GM12864 (cell line): ENCODE measurements at regions not wholly inside any gene's neighbourhood (a gene's known extent, or its start where the extent isn't known, plus 50 kb on each side); places are given as distances from the start of the nearest gene placed in this dataset.
"Not testable (repeated sequence)": the region's sequence is repeated elsewhere in the genome, so short reads cannot be mapped to it uniquely, and the experiment has no call there.

Experiments used
- DNase-seq: peaks from one replicate; pipeline ENCODE4 v3.0.0-alpha.2; 2011; ENCODE audit warnings: low read depth
- H3K4me3 ChIP-seq: 2 replicates; pipeline ENCODE4 v1.5.1; 2011; ENCODE audit warnings: mild to moderate bottlenecking, low read depth, low read length, control low read depth
- TF ChIP-seq, protein P1 (sequence below): IDR thresholded peaks from 2 replicates; pipeline ENCODE4 v1.5.1; 2011; ENCODE audit warnings: low read depth, mild to moderate bottlenecking, moderate library complexity, low read length, control low read depth, inconsistent platforms; ENCODE audit errors: missing control alignments

DNA sequence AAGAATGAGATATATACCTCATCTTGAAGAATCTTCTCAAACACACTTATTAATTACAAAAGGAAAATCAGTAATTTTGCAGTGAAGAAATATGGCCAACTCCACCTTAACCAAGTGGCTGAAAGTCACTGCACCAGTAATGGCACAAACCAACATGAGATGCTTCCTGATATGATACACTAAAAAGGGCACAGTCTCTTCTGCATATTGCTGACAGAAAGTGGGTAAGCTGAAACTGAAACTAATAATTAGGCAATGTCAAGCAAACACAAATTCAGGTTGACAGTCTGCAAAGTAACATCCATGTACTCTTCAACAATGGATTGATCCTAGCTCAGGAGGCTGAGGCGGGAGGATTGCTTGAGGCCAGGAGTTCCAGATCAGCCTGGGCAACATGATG lies 56.1 kb downstream of the ZNF22 start:
- H3K4me3 ChIP-seq, DNase-seq: not testable (repeated sequence)

DNA sequence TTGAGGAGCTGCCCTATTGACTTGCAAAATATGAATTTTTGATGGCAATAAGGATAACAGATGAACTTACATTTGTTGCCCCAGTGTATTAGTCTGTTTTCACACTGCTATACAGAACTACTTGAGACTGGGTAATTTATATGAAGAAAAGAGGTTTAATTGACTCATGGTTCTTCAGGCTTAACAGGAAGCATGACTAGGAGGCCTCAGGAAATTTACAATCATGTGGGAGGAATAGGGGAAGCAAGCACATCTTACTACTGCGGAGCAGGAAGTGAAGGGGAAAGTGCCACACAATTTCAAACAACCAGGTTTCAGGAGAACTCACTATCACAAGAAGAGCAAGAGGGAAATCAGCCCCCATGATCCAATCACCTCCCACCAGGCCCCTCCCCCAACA lies 57.9 kb downstream of the ZNF22 start:
- no peak overlapping the region for H3K4me3 ChIP-seq
- TF ChIP-seq, protein P1, sequence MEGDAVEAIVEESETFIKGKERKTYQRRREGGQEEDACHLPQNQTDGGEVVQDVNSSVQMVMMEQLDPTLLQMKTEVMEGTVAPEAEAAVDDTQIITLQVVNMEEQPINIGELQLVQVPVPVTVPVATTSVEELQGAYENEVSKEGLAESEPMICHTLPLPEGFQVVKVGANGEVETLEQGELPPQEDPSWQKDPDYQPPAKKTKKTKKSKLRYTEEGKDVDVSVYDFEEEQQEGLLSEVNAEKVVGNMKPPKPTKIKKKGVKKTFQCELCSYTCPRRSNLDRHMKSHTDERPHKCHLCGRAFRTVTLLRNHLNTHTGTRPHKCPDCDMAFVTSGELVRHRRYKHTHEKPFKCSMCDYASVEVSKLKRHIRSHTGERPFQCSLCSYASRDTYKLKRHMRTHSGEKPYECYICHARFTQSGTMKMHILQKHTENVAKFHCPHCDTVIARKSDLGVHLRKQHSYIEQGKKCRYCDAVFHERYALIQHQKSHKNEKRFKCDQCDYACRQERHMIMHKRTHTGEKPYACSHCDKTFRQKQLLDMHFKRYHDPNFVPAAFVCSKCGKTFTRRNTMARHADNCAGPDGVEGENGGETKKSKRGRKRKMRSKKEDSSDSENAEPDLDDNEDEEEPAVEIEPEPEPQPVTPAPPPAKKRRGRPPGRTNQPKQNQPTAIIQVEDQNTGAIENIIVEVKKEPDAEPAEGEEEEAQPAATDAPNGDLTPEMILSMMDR = no peak
- no peak for DNase-seq

DNA sequence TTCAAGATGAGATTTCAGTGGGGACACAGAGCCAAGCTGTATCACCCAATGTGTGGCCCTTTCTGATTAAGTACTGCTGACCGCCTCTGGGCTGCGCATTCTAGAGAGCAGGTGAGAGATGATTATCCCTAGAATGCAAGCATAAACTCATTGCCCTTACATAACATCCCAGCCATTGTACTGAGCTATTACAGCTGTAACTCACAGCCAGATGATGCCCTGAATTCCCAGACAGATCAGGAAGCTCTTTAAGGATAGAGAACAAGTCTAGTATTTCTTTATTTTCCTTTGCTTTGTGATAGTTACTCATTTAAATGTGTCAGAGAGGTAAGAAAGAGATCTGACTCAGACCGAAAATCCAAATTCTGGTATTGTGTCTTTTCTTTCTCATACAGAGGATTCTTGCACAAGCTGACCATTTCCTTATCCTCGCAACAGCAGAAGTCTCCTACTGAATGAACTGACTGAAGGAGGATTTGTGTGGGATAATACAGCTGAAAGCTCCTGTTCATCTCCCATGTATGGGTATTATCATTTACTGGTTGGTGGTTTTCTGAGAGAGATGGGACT lies 58.4 kb downstream of the ZNF22 start:
- DNase-seq = no peak
- TF ChIP-seq, protein P1 = no peak
- no peak overlapping the region for H3K4me3 ChIP-seq

DNA sequence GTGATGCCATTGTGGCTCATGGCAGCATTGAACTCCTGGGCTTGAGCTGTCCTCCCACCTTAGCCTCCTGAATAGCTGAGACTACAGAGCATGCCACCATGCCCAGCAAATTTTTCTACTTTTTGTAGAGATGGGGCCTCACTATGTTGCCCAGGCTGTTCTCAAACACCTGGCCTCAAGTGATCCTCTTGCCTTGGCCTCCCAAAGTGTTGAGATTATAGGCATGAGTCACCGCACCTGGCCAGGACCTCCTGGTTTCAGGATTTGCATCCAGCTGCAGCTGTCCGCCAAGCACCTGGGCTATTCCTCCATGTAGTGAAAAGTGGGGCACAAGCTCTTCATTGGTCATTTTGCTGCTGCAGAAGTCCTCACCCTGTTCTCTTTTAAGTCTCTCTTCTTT lies 58.9 kb downstream of the ZNF22 start:
- TF ChIP-seq, protein P1 = no peak
- no peak for DNase-seq
- no peak overlapping the region for H3K4me3 ChIP-seq

DNA sequence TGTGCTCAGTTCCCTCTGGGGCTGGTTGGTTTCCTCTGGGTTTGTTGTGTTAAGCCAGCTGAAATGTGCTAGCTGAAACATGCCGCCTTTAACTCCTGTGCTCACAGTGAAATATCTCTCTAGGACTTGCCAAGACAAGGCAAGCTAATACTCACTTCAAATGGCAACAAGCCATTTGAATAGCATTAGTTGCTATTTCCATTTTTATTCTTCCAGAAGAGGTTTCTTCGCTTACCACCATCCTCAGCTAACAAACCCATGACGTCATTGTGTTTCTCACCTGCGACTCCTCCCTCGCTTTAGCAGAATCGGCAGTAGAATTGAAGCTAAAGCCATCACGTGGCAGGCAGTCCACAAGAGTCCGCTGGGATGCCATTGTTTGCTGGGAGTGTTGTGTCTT lies 61.3 kb downstream of the ZNF22 start:
- TF ChIP-seq, protein P1 = no peak
- no peak overlapping the region for H3K4me3 ChIP-seq
- no peak for DNase-seq

DNA sequence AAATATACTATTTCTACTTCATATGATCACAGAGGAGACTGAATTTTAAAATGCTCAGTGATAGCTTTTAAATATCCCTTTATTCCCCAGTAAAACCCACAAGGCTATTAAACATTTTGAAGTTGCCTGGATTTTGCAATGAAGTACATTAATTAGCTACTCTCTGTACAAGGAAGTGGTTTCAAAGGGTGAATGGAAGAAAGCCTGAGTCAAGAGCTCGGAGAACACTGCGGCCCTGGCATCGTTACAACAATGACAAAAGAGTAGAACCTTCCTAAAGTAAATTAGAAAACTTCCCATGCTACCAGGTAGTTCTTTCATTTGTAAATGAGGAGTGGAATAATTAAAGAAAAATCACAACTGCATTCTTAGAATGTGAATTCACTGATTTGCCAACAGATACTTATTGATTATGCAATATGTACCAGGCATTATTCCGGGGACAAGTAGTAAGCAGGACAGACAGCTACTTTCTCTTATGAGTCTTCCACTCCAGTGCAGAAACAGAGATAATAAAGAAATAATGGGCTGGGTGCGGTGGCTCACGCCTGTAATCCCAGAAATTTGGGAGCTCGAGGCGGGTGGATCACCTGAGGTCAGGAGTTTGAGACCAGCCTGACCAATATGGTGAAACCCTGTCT lies 63.0 kb downstream of the ZNF22 start:
- no peak for DNase-seq
- TF ChIP-seq, protein P1 = no peak
- no peak overlapping the region for H3K4me3 ChIP-seq

DNA sequence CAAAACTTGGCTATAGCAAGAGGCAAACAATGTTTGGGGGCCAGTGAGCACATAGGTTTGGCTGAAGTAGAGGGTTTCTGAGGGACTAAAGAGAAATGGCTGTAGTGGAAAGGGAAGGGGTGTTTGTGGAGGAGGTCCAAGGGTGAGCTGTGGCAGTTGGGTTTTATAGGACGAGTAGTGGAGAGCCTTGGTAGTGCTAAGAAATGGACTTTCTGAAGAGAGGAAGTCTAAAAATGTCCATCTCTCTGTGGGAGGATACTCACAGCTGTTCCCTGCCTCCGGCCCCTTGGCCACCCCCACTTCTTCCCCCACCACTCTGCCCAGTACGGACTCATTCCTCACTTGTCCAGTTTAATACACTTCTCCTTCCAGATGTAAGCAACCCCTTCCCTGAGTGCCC lies 64.3 kb downstream of the ZNF22 start:
- no peak overlapping the region for H3K4me3 ChIP-seq
- TF ChIP-seq, protein P1 = no peak
- no peak for DNase-seq
